HepG2 (cell line): ENCODE measurements at regions not wholly inside any gene's neighbourhood (a gene's known extent, or its start where the extent isn't known, plus 50 kb on each side); places are given as distances from the start of the nearest gene placed in this dataset.

Source experiments
- ATAC-seq: fragments of 200-7000 bp; cut with Tn5 transposase; 3 replicates; pipeline ENCODE4 v1.9.1; 2020; ENCODE audit warnings: mild to moderate bottlenecking, moderate library complexity
- BruUV-seq: library from RNA; stranded (reverse); fragments of 400-500 nt; replicated peaks from 2 replicates; lab custom pipeline; 2021; lab: Mats Ljungman, UMichigan
- CTCF ChIA-PET: fragments of 300-600 bp; formaldehyde crosslinking; extraction: SDS; loops from one replicate; lab custom pipeline; 2021; ENCODE audit warnings: low total read pairs, inconsistent platforms, low intra/inter-chr PET ratio; lab: Yijun Ruan, JAX
- POLR2A ChIA-PET: fragments of 350-600 bp; sonication (Branson Sonifier 250); formaldehyde crosslinking; loops from one replicate; lab custom pipeline; 2020; ENCODE audit warnings: antibody characterized with exemption, inconsistent platforms; lab: Yijun Ruan, JAX
- DNase-seq: peaks from one replicate; pipeline ENCODE4 v3.0.0-alpha.2; 2015; ENCODE audit warnings: low spot score
- FAIRE-seq: peaks from 3 replicates; lab custom pipeline; 2011; peaks lifted over from hg19 to GRCh38; lab: Jason Lieb, UNC
- H2AFZ ChIP-seq: one replicate; pipeline ENCODE4 v1.6.1; 2011; ENCODE audit warnings: low read length, inconsistent platforms
- H3K27ac ChIP-seq: fragments of 300-600 bp; 3 replicates; pipeline ENCODE4 v1.8.0; 2011; ENCODE audit warnings: mixed run types, mild to moderate bottlenecking, mixed read lengths, low read length, inconsistent platforms; ENCODE audit not compliant: insufficient read depth; ENCODE audit errors: extremely low read length
- H3K27me3 ChIP-seq, 2 experiments: fragments of 200-600 bp in 1 of 2; 2 replicates in 1 of 2; 3 replicates in 1 of 2; pipeline versions ENCODE4 v1.6.0 to v1.8.0; 2011; ENCODE audit warnings: low read length in 2 of 2, mild to moderate bottlenecking in 2 of 2, moderate library complexity in 2 of 2, inconsistent platforms in 1 of 2; ENCODE audit not compliant: insufficient read depth in 2 of 2, control insufficient read depth in 1 of 2
- H3K36me3 ChIP-seq, 2 experiments: fragments of 200-600 bp in 1 of 2; replicated peaks in 1 of 2; 2 replicates in 1 of 2; 3 replicates in 1 of 2; pipeline versions ENCODE4 v1.5.1 to v1.8.0; 2011; ENCODE audit warnings: low read length in 2 of 2, inconsistent platforms in 1 of 2; ENCODE audit not compliant: insufficient read depth in 2 of 2, control insufficient read depth in 1 of 2
- H3K4me1 ChIP-seq: 2 replicates; pipeline ENCODE4 v1.5.1; 2012; ENCODE audit warnings: low read length, inconsistent platforms; ENCODE audit not compliant: insufficient read depth
- H3K4me2 ChIP-seq: 2 replicates; pipeline ENCODE4 v1.6.0; 2011; ENCODE audit warnings: low read depth, low read length, inconsistent platforms
- H3K4me3 ChIP-seq, 3 experiments: fragments of 200-600 bp in 1 of 3; sonication (generic), shearing (Covaris generic) in 1 of 3; replicated peaks in 1 of 3; 2 replicates each; pipeline ENCODE4 v1.5.1; 2011 to 2016; ENCODE audit warnings: low read length in 3 of 3, inconsistent platforms in 2 of 3, low read depth in 2 of 3, mild to moderate bottlenecking in 2 of 3, control low read depth in 1 of 3, mixed read lengths in 1 of 3; ENCODE audit not compliant: insufficient read depth in 1 of 3
- H3K79me2 ChIP-seq: one replicate; pipeline ENCODE4 v1.6.1; 2011; ENCODE audit warnings: low read length, inconsistent platforms; ENCODE audit not compliant: insufficient read depth
- H3K9ac ChIP-seq: 2 replicates; pipeline ENCODE4 v1.6.0; 2011; ENCODE audit warnings: mild to moderate bottlenecking, low read depth, low read length, inconsistent platforms; ENCODE audit not compliant: insufficient read depth
- H3K9me3 ChIP-seq: 2 replicates; pipeline ENCODE4 v1.5.1; 2012; ENCODE audit warnings: mild to moderate bottlenecking, low read length
- H4K20me1 ChIP-seq: 2 replicates; pipeline ENCODE4 v1.6.0; 2011; ENCODE audit warnings: inconsistent platforms, mild to moderate bottlenecking, low read length, moderate library complexity; ENCODE audit not compliant: insufficient read depth
- BRF2 ChIP-seq: sonication (generic); formaldehyde crosslinking; IDR thresholded peaks from 2 replicates; pipeline ENCODE4 v1.8.1; 2022; ENCODE audit warnings: mild to moderate bottlenecking, missing genetic modification reagents
- GMEB1 ChIP-seq: sonication (generic); formaldehyde crosslinking; IDR thresholded peaks from 2 replicates; pipeline ENCODE4 v1.5.1; 2020; ENCODE audit warnings: missing genetic modification reagents, mild to moderate bottlenecking, borderline replicate concordance
- IRF1 ChIP-seq: sonication (generic); formaldehyde crosslinking; IDR thresholded peaks from 2 replicates; pipeline ENCODE4 v1.4.0; 2020; ENCODE audit warnings: low read depth, mild to moderate bottlenecking, missing genetic modification reagents
- PLSCR1 ChIP-seq: sonication (generic); formaldehyde crosslinking; IDR thresholded peaks from 2 replicates; pipeline ENCODE4 v1.5.0; 2020; ENCODE audit warnings: missing genetic modification reagents, mild to moderate bottlenecking, borderline replicate concordance
- TAF15 ChIP-seq: fragments of 200-400 bp; formaldehyde crosslinking; IDR thresholded peaks from one replicate; pipeline ENCODE4 v1.6.1; 2018; ENCODE audit warnings: mild to moderate bottlenecking, low read depth, low read length; ENCODE audit not compliant: poor library complexity, severe bottlenecking
- TFE3 ChIP-seq: IDR thresholded peaks from 2 replicates; pipeline ENCODE4 v1.6.1; 2016
- ZEB1 ChIP-seq: IDR thresholded peaks from 2 replicates; pipeline ENCODE4 v1.6.1; 2012; ENCODE audit warnings: mild to moderate bottlenecking, low read depth, inconsistent platforms; ENCODE audit not compliant: insufficient replicate concordance
- ZMYM3 ChIP-seq: sonication (generic); formaldehyde crosslinking; IDR thresholded peaks from 2 replicates; pipeline ENCODE4 v1.5.1; 2020; ENCODE audit warnings: mild to moderate bottlenecking, missing genetic modification reagents
- ZNF30 ChIP-seq: sonication (generic); formaldehyde crosslinking; IDR thresholded peaks from 2 replicates; pipeline ENCODE4 v1.5.0; 2020; ENCODE audit warnings: mild to moderate bottlenecking, missing genetic modification reagents
- ZNF430 ChIP-seq: sonication (generic); formaldehyde crosslinking; IDR thresholded peaks from 2 replicates; pipeline ENCODE4 v1.9.0; 2021; ENCODE audit warnings: mild to moderate bottlenecking, missing genetic modification reagents
- ZNF549 ChIP-seq: sonication (generic); formaldehyde crosslinking; IDR thresholded peaks from 2 replicates; pipeline ENCODE4 v1.5.0; 2020; ENCODE audit warnings: missing genetic modification reagents
- ZNF674 ChIP-seq: sonication (generic); formaldehyde crosslinking; IDR thresholded peaks from 2 replicates; pipeline ENCODE4 v1.5.0; 2020; ENCODE audit warnings: low read depth, mild to moderate bottlenecking, missing genetic modification reagents
- ZNF747 ChIP-seq: sonication (generic); formaldehyde crosslinking; IDR thresholded peaks from 2 replicates; pipeline ENCODE4 v1.8.1; 2023; ENCODE audit warnings: missing genetic modification reagents, mild to moderate bottlenecking, borderline replicate concordance
- WGBS: methylation state at CpG from one replicate; pipeline ENCODE4 v1.1.6; 2017; ENCODE audit warnings: low lambda C conversion rate; 5-methylcytosine and 5-hydroxymethylcytosine counted together
- in situ Hi-C: cut with HindIII; loops from 2 replicates; pipeline ENCODE4 v1.10.0; 2017; ENCODE audit warnings: low pct_unique_long_range_greater_than_20kb; ENCODE audit not compliant: extremely low pct_ligation_motif_present
- intact Hi-C: fragments of 100-400 bp; cut with micrococcal nuclease; formaldehyde crosslinking; loops from one replicate; pipeline ENCODE4 v1.10.0; 2022; ENCODE audit not compliant: unreplicated experiment

GRCh38 chr2:198324071-198324470 is 519.7 kb downstream of the PLCL1 start:
- intact Hi-C loops (no loop called here), in situ Hi-C loops (no loop called here)
- CTCF ChIA-PET: no interaction called here
- ATAC-seq: no peak
- POLR2A ChIA-PET: no interaction called here
- no TSS peak for BruUV-seq
- no peak for DNase-seq
- no peaks in the 10 kb centered on the region for H3K36me3 ChIP-seq
- H3K4me3 ChIP-seq: no peak overlapping the region
- no peak overlapping the region for H3K27ac ChIP-seq
- H3K9me3 ChIP-seq: no peaks in the 10 kb centered on the region
- no peaks in the 10 kb centered on the region for H3K4me1 ChIP-seq
- no peaks in the 10 kb centered on the region for H3K27me3 ChIP-seq
- H2AFZ ChIP-seq: no peak overlapping the region
- no peak overlapping the region for H3K4me2 ChIP-seq
- TF ChIP-seq TAF15: no peak
- TF ChIP-seq PLSCR1 (CRISPR knock-in tag): no peak
- TF ChIP-seq ZNF549 (CRISPR knock-in tag): no peak
- no peak for TF ChIP-seq ZNF747 (CRISPR knock-in tag)
- no peak for TF ChIP-seq GMEB1 (CRISPR knock-in tag)
- TF ChIP-seq BRF2: no peak
- TF ChIP-seq ZNF674 (CRISPR knock-in tag): no peak
- no peak for TF ChIP-seq IRF1 (CRISPR knock-in tag)
- no peak for TF ChIP-seq ZNF430 (CRISPR knock-in tag)
- TF ChIP-seq ZMYM3 (CRISPR knock-in tag): no peak
- TF ChIP-seq ZEB1: no peak
- TF ChIP-seq ZNF30 (CRISPR knock-in tag): no peak
- no peak for TF ChIP-seq TFE3 (CRISPR knock-in tag)
- no peak overlapping the region for H3K9ac ChIP-seq
- WGBS: under 1% methylated on average over 4 of the region's 4 CpGs
- FAIRE-seq: no peak
- H4K20me1 ChIP-seq: no peaks in the 10 kb centered on the region
- H3K79me2 ChIP-seq: no peaks in the 10 kb centered on the region
